Tibial nerve (tissue), 4 donors: ENCODE measurements at regions not wholly inside any gene's neighbourhood (a gene's known extent, or its start where the extent isn't known, plus 50 kb on each side); places are given as distances from the start of the nearest gene placed in this dataset.

ENCODE experiments used
- EP300 ChIP-seq, 2 donors: sonication (generic); formaldehyde crosslinking; IDR thresholded peaks; one replicate each; pipeline ENCODE4 v1.6.1; 2017; ENCODE audit warnings: antibody characterized with exemption in 2 of 2, mild to moderate bottlenecking in 1 of 2
- POLR2A ChIP-seq, 2 donors: fragments of 450-650 bp; IDR thresholded peaks; one replicate each; pipeline ENCODE4 v1.6.1; 2017; ENCODE audit warnings: antibody characterized with exemption in 2 of 2, mild to moderate bottlenecking in 2 of 2, moderate library complexity in 2 of 2
- TF ChIP-seq, protein P1 (sequence below), 5 experiments: fragments of 200-600 bp in 3 of 5; fragments of 450-650 bp in 2 of 5; sonication (generic) in 3 of 5; IDR thresholded peaks; one replicate each; pipeline ENCODE4 v1.5.1; 2016 to 2019; ENCODE audit warnings: antibody characterized with exemption in 5 of 5, mild to moderate bottlenecking in 3 of 5, moderate library complexity in 2 of 5

DNA sequence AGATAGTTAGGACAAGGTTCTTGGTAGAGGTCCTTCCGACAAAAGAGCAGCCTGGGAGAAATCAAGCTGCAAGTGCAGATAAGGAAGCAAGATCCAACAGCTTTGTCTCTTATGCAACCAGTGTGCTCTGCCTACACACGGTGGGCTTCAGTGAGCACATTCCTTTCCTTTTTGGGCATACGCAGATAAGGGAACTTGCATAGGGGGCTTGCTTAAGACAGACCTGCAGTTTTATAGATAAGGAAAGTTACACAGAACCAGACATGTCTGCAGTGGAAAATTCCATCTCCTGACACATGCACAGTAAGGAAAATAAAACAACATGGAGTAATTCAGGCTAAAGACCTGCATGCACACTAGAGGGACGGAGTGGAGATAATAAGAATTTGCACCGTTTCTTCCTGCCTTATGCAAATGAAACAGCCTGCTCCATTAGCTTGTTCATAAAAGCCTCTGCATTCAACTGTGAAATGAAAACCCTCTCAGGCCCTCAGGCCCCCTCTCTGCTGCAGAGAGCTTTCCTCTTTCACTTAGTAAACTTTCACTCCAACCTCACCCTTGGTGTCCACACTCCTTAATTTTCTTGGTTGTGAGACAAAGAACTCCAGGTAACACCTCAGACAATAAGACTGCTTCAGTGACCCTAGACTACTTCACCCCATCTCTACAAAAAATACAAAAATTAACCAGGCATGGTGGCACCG, 97.5 kb upstream of the MYLIP start:
- TF ChIP-seq POLR2A (IDR thresholded peaks at IDR 0.05) (no peak), EP300 (IDR thresholded peaks at IDR 0.05) (no peak)
- TF ChIP-seq, protein P1, sequence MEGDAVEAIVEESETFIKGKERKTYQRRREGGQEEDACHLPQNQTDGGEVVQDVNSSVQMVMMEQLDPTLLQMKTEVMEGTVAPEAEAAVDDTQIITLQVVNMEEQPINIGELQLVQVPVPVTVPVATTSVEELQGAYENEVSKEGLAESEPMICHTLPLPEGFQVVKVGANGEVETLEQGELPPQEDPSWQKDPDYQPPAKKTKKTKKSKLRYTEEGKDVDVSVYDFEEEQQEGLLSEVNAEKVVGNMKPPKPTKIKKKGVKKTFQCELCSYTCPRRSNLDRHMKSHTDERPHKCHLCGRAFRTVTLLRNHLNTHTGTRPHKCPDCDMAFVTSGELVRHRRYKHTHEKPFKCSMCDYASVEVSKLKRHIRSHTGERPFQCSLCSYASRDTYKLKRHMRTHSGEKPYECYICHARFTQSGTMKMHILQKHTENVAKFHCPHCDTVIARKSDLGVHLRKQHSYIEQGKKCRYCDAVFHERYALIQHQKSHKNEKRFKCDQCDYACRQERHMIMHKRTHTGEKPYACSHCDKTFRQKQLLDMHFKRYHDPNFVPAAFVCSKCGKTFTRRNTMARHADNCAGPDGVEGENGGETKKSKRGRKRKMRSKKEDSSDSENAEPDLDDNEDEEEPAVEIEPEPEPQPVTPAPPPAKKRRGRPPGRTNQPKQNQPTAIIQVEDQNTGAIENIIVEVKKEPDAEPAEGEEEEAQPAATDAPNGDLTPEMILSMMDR (IDR thresholded peaks at IDR 0.05) = no peak
